Breast epithelium (tissue), 4 donors: ENCODE measurements at regions not wholly inside any gene's neighbourhood (a gene's known extent, or its start where the extent isn't known, plus 50 kb on each side); places are given as distances from the start of the nearest gene placed in this dataset.

Experiments used
- DNase-seq, 2 donors: peaks; one replicate each; pipeline ENCODE4 v3.0.0-alpha.2; 2019; ENCODE audit warnings: low spot score in 2 of 2
- H3K27ac ChIP-seq, 2 donors: fragments of 200-600 bp; sonication (generic) in 1 of 2; one replicate each; pipeline ENCODE4 v1.5.1; 2016 to 2019; ENCODE audit warnings: mild to moderate bottlenecking in 1 of 2
- H3K27me3 ChIP-seq, 2 donors: fragments of 200-600 bp; sonication (generic) in 1 of 2; one replicate each; pipeline versions ENCODE4 v1.5.1 to v1.6.0; 2017 to 2019; ENCODE audit warnings: control low read depth in 1 of 2, mild to moderate bottlenecking in 1 of 2
- H3K36me3 ChIP-seq: fragments of 200-600 bp; one replicate; pipeline ENCODE4 v1.5.1; 2019
- H3K4me1 ChIP-seq, 2 donors: fragments of 200-600 bp; sonication (generic); one replicate each; pipeline ENCODE4 v1.5.1; 2016 to 2019; ENCODE audit warnings: control low read depth in 1 of 2
- H3K4me3 ChIP-seq, 3 donors: fragments of 200-600 bp; sonication (generic); 1 replicate in 2 of 3; 2 replicates in 1 of 3; pipeline ENCODE4 v1.5.1; 2016 to 2019; ENCODE audit warnings: mild to moderate bottlenecking in 3 of 3, moderate library complexity in 2 of 3
- H3K9me3 ChIP-seq, 2 donors: fragments of 200-600 bp; sonication (generic) in 1 of 2; one replicate each; pipeline ENCODE4 v1.5.1; 2016 to 2019; ENCODE audit warnings: control low read depth in 1 of 2
- CTCF ChIP-seq, 3 donors: fragments of 450-650 bp; IDR thresholded peaks; one replicate each; pipeline ENCODE4 v1.5.1; 2016 to 2017; ENCODE audit warnings: antibody characterized with exemption in 3 of 3, mild to moderate bottlenecking in 3 of 3, moderate library complexity in 3 of 3
- POLR2A ChIP-seq: fragments of 450-650 bp; IDR thresholded peaks from one replicate; pipeline ENCODE4 v1.6.1; 2016; ENCODE audit warnings: antibody characterized with exemption, mild to moderate bottlenecking, moderate library complexity
- POLR2AphosphoS5 ChIP-seq, 3 donors: sonication (generic); formaldehyde crosslinking; IDR thresholded peaks; one replicate each; pipeline ENCODE4 v1.6.1; 2017; ENCODE audit warnings: antibody characterized with exemption in 3 of 3
- intact Hi-C: fragments of 100-400 bp; cut with DNase I; formaldehyde crosslinking; loops from one replicate; pipeline ENCODE4 v1.15.1; 2023; ENCODE audit warnings: low total_unique reads

- no peaks in the 10 kb centered on the region for H3K4me1 ChIP-seq
- H3K9me3 ChIP-seq = no peaks in the 10 kb centered on the region
- TF ChIP-seq CTCF (IDR thresholded peaks at IDR 0.05) (no peak), POLR2AphosphoS5 (IDR thresholded peaks at IDR 0.05) (no peak), POLR2A (no peak)
- H3K27me3 ChIP-seq = no peaks in the 10 kb centered on the region
- H3K4me3 ChIP-seq = no peak overlapping the region
- no peaks in the 10 kb centered on the region for H3K36me3 ChIP-seq
- DNase-seq = no peak
- intact Hi-C loops = no loop called here
- no peak overlapping the region for H3K27ac ChIP-seq
Observed at GRCh38 chr5:108521011-108521700, 139.3 kb upstream of the FBXL17 start.

GRCh38 chr5:108516785-108517184 is 134.9 kb upstream of the FBXL17 start:
- intact Hi-C loops = no loop called here
- Histone ChIP-seq H3K27me3 (no peaks in the 10 kb centered on the region), H3K9me3 (no peaks in the 10 kb centered on the region), H3K4me3 (no peak overlapping the region), H3K4me1 (no peaks in the 10 kb centered on the region), H3K36me3 (no peaks in the 10 kb centered on the region), H3K27ac (no peak overlapping the region)
- DNase-seq = no peak
- no peak for TF ChIP-seq POLR2A
- TF ChIP-seq CTCF (IDR thresholded peaks at IDR 0.05) = no peak
- no peak for TF ChIP-seq POLR2AphosphoS5 (IDR thresholded peaks at IDR 0.05)

- no peaks in the 10 kb centered on the region for H3K27me3 ChIP-seq
- intact Hi-C loops = no loop called here
- H3K4me3 ChIP-seq = no peak overlapping the region
- no peaks in the 10 kb centered on the region for H3K4me1 ChIP-seq
- TF ChIP-seq CTCF (IDR thresholded peaks at IDR 0.05) (no peak), POLR2A (no peak), POLR2AphosphoS5 (IDR thresholded peaks at IDR 0.05) (no peak)
- H3K9me3 ChIP-seq = no peaks in the 10 kb centered on the region
- no peak overlapping the region for H3K27ac ChIP-seq
- DNase-seq = no peak
- no peaks in the 10 kb centered on the region for H3K36me3 ChIP-seq
Observed at GRCh38 chr5:108515517-108516105, 133.7 kb upstream of the FBXL17 start.

- H3K27me3 ChIP-seq = no peaks in the 10 kb centered on the region
- no peaks in the 10 kb centered on the region for H3K4me1 ChIP-seq
- no peak for TF ChIP-seq POLR2AphosphoS5 (IDR thresholded peaks at IDR 0.05)
- TF ChIP-seq POLR2A = no peak
- no peak for TF ChIP-seq CTCF (IDR thresholded peaks at IDR 0.05)
- no peak overlapping the region for H3K27ac ChIP-seq
- intact Hi-C loops = no loop called here
- no peak overlapping the region for H3K4me3 ChIP-seq
- no peaks in the 10 kb centered on the region for H3K36me3 ChIP-seq
- no peaks in the 10 kb centered on the region for H3K9me3 ChIP-seq
- DNase-seq = no peak
Observed at GRCh38 chr5:108508979-108509378, 127.1 kb upstream of the FBXL17 start.

GRCh38 chr5:108507631-108508030 is 125.7 kb upstream of the FBXL17 start:
- no peak for DNase-seq
- Histone ChIP-seq H3K4me3 (no peak overlapping the region), H3K36me3 (no peaks in the 10 kb centered on the region), H3K27ac (no peak overlapping the region), H3K4me1 (no peaks in the 10 kb centered on the region), H3K9me3 (no peaks in the 10 kb centered on the region), H3K27me3 (no peaks in the 10 kb centered on the region)
- TF ChIP-seq POLR2A (no peak), CTCF (IDR thresholded peaks at IDR 0.05) (no peak), POLR2AphosphoS5 (IDR thresholded peaks at IDR 0.05) (no peak)
- intact Hi-C loops = no loop called here
